GM23338 (cell line): ENCODE measurements at regions not wholly inside any gene's neighbourhood (a gene's known extent, or its start where the extent isn't known, plus 50 kb on each side); places are given as distances from the start of the nearest gene placed in this dataset.

Source experiments
- ATAC-seq: fragments of 200-7000 bp; cut with Tn5 transposase; 3 replicates; pipeline ENCODE4 v1.9.1; 2020
- DNase-seq: peaks from one replicate; pipeline ENCODE4 v3.0.0-alpha.2; 2015; ENCODE audit warnings: low spot score
- H2AFZ ChIP-seq: fragments of 200-600 bp; sonication (generic); 2 replicates; pipeline ENCODE4 v1.8.0; 2016; ENCODE audit warnings: antibody characterized with exemption, mild to moderate bottlenecking, moderate library complexity
- H3F3A ChIP-seq: fragments of 200-600 bp; sonication (generic); replicated peaks from 2 replicates; pipeline ENCODE4 v1.8.0; 2017; ENCODE audit warnings: antibody characterized with exemption, mixed run types, low read depth
- H3K27ac ChIP-seq: fragments of 200-600 bp; sonication (generic); 2 replicates; pipeline ENCODE4 v1.6.1; 2016; ENCODE audit warnings: low read depth
- H3K27me3 ChIP-seq: fragments of 200-600 bp; sonication (generic); 2 replicates; pipeline ENCODE4 v1.8.0; 2016; ENCODE audit warnings: mild to moderate bottlenecking, mixed run types, moderate library complexity; ENCODE audit not compliant: insufficient read depth
- H3K36me3 ChIP-seq: fragments of 200-600 bp; sonication (generic); 2 replicates; pipeline ENCODE4 v1.8.0; 2016; ENCODE audit warnings: mild to moderate bottlenecking; ENCODE audit not compliant: insufficient read depth
- H3K4me1 ChIP-seq: fragments of 200-600 bp; sonication (generic); 2 replicates; pipeline ENCODE4 v1.8.0; 2016; ENCODE audit warnings: mild to moderate bottlenecking, moderate library complexity; ENCODE audit not compliant: insufficient read depth
- H3K4me2 ChIP-seq: fragments of 200-600 bp; sonication (generic); 2 replicates; pipeline ENCODE4 v1.7.1; 2017; ENCODE audit warnings: mixed run types
- H3K4me3 ChIP-seq: fragments of 200-600 bp; sonication (generic); 2 replicates; pipeline ENCODE4 v1.6.1; 2016; ENCODE audit warnings: mixed run types
- H3K79me2 ChIP-seq: fragments of 200-600 bp; sonication (generic); replicated peaks from 2 replicates; pipeline ENCODE4 v1.8.0; 2017; ENCODE audit warnings: mild to moderate bottlenecking; ENCODE audit not compliant: insufficient read depth
- H3K9me2 ChIP-seq: fragments of 200-600 bp; sonication (generic); 2 replicates; pipeline ENCODE4 v1.8.0; 2017; ENCODE audit not compliant: insufficient read depth
- H4K20me1 ChIP-seq: fragments of 200-600 bp; sonication (generic); replicated peaks from 2 replicates; pipeline ENCODE4 v1.8.0; 2017; ENCODE audit warnings: mild to moderate bottlenecking; ENCODE audit not compliant: insufficient read depth
- H3K27ac Mint-ChIP-seq: 2 replicates; pipeline ENCODE4 v1.8.0; 2020; ENCODE audit warnings: inconsistent platforms, mild to moderate bottlenecking, moderate library complexity, mixed read lengths
- H3K27me3 Mint-ChIP-seq: 3 replicates; pipeline ENCODE4 v1.8.0; 2022; ENCODE audit warnings: low read depth, mild to moderate bottlenecking, moderate library complexity, mixed read lengths, inconsistent platforms; ENCODE audit not compliant: insufficient read depth, poor library complexity
- H3K36me3 Mint-ChIP-seq: 3 replicates; pipeline ENCODE4 v1.8.0; 2021; ENCODE audit warnings: low read depth, mild to moderate bottlenecking, inconsistent platforms, moderate library complexity, mixed read lengths
- H3K4me1 Mint-ChIP-seq: 3 replicates; pipeline ENCODE4 v1.8.0; 2020; ENCODE audit warnings: mild to moderate bottlenecking, inconsistent platforms, mixed read lengths
- H3K4me3 Mint-ChIP-seq: 3 replicates; pipeline ENCODE4 v1.8.0; 2021; ENCODE audit warnings: moderate library complexity, mild to moderate bottlenecking, inconsistent platforms, mixed read lengths
- H3K9me3 Mint-ChIP-seq: 3 replicates; pipeline ENCODE4 v1.8.0; 2020; ENCODE audit warnings: moderate library complexity, mild to moderate bottlenecking, inconsistent platforms, mixed read lengths
- CREB1 ChIP-seq: fragments of 250-450 bp; sonication (Bioruptor Pico); IDR thresholded peaks from 2 replicates; pipeline ENCODE4 v1.5.0; 2020; ENCODE audit warnings: low read depth, mild to moderate bottlenecking, moderate library complexity
- JUNB ChIP-seq: IDR thresholded peaks from one replicate; pipeline ENCODE4 v1.6.1; 2016; ENCODE audit warnings: antibody characterized with exemption; ENCODE audit not compliant: unreplicated experiment
- NANOG ChIP-seq: IDR thresholded peaks from 2 replicates; pipeline ENCODE4 v1.6.1; 2016; ENCODE audit warnings: antibody characterized with exemption, borderline replicate concordance
- REST ChIP-seq: IDR thresholded peaks from one replicate; pipeline ENCODE4 v1.6.1; 2018; ENCODE audit warnings: antibody characterized with exemption; ENCODE audit not compliant: unreplicated experiment
- STAT1 ChIP-seq: IDR thresholded peaks from one replicate; pipeline ENCODE4 v1.6.1; 2016; ENCODE audit warnings: antibody characterized with exemption; ENCODE audit not compliant: unreplicated experiment
- ZNF114 ChIP-seq: fragments of 250-450 bp; sonication (Bioruptor Pico); IDR thresholded peaks from 2 replicates; pipeline ENCODE4 v1.5.0; 2020; ENCODE audit warnings: mild to moderate bottlenecking, moderate library complexity
- TF ChIP-seq, protein P1 (sequence below), 2 experiments: fragments of 200-600 bp in 1 of 2; sonication (generic) in 1 of 2; conservative IDR thresholded peaks; 2 replicates each; pipeline versions ENCODE4 v1.5.1 to v1.6.1; 2016 to 2017; ENCODE audit warnings: antibody characterized with exemption in 2 of 2, low read depth in 2 of 2, mild to moderate bottlenecking in 2 of 2, moderate library complexity in 1 of 2
- TF ChIP-seq, protein P2 (sequence below): fragments of 250-450 bp; sonication (Bioruptor Pico); IDR thresholded peaks from 2 replicates; pipeline ENCODE4 v1.5.0; 2020; ENCODE audit warnings: mild to moderate bottlenecking, moderate library complexity

DNA sequence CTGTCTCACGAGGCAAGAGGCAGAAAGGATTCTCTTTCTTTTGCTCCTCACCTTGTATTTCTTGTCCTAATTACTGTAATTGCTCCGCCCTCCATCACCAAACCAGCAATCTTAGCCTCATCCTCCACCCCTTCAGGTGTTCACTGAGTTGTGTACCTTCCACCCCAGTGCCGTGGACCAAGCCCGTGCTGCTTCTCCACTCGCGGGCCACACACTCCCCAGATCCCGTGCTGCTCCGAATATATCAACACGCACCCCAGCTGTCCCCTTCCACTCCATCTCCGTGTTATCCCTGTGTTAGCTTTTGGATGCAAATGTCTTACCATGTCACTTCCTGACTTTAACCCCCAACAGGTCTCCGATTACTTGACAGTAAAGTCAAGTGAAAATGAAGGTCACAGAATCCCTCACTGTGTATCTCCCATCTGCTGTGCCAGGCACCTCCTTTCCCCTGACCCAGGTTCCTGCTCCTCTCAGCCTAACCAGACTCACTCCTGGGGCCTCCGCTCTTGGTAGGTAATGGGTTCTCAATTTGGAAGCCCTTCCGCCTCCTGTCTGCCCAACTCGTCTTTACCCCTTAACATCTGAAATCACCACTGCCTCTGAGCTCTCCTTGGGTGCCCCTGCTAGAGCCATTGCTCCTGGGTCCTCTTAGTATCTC lies 320.2 kb downstream of the MED10 start:
- TF ChIP-seq, protein P1, sequence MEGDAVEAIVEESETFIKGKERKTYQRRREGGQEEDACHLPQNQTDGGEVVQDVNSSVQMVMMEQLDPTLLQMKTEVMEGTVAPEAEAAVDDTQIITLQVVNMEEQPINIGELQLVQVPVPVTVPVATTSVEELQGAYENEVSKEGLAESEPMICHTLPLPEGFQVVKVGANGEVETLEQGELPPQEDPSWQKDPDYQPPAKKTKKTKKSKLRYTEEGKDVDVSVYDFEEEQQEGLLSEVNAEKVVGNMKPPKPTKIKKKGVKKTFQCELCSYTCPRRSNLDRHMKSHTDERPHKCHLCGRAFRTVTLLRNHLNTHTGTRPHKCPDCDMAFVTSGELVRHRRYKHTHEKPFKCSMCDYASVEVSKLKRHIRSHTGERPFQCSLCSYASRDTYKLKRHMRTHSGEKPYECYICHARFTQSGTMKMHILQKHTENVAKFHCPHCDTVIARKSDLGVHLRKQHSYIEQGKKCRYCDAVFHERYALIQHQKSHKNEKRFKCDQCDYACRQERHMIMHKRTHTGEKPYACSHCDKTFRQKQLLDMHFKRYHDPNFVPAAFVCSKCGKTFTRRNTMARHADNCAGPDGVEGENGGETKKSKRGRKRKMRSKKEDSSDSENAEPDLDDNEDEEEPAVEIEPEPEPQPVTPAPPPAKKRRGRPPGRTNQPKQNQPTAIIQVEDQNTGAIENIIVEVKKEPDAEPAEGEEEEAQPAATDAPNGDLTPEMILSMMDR (conservative IDR thresholded peaks at IDR 0.05; ENCODE audit: low read depth in 2 of 2), result no peak
- TF ChIP-seq REST, result no peak
- TF ChIP-seq STAT1, result no peak
- no peak for TF ChIP-seq CREB1 (CRISPR knock-in tag)
- TF ChIP-seq ZNF114 (CRISPR knock-in tag), result no peak
- H3K27me3 ChIP-seq, result no peaks in the 10 kb centered on the region
- no peaks in the 10 kb centered on the region for H3K36me3 Mint-ChIP-seq
- DNase-seq (no peak), ATAC-seq (no peak)
- H3K4me3 ChIP-seq, result no peak overlapping the region
- H3K9me2 ChIP-seq, result no peaks in the 10 kb centered on the region
- H3K4me2 ChIP-seq, result no peak overlapping the region
- no peaks in the 10 kb centered on the region for H3F3A ChIP-seq
- no peak overlapping the region for H3K27ac Mint-ChIP-seq
- no peaks in the 10 kb centered on the region for H3K4me1 Mint-ChIP-seq
- no peaks in the 10 kb centered on the region for H3K36me3 ChIP-seq
- peak overlapping the region; percentile 63; the same call in 1 of the 2 replicates for H2AFZ ChIP-seq
- H3K9me3 Mint-ChIP-seq, result peaks cover 3% of the 10 kb centered on the region; the same call in 1 of the 3 replicates
- H3K79me2 ChIP-seq, result no peaks in the 10 kb centered on the region
- H3K4me3 Mint-ChIP-seq, result no peak overlapping the region
- H3K27ac ChIP-seq, result no peak overlapping the region
- H3K27me3 Mint-ChIP-seq, result peaks cover 2% of the 10 kb centered on the region
- H4K20me1 ChIP-seq, result no peaks in the 10 kb centered on the region
- no peaks in the 10 kb centered on the region; the same call in 1 of the 2 replicates for H3K4me1 ChIP-seq

- no peak overlapping the region for H2AFZ ChIP-seq
- H3K4me1 Mint-ChIP-seq, result no peaks in the 10 kb centered on the region
- H3K4me1 ChIP-seq, result no peaks in the 10 kb centered on the region; the same call in 1 of the 2 replicates
- no peaks in the 10 kb centered on the region for H3K27me3 ChIP-seq
- peaks cover 2% of the 10 kb centered on the region for H3K27me3 Mint-ChIP-seq
- H3K27ac Mint-ChIP-seq, result no peak overlapping the region
- H3K4me3 ChIP-seq, result no peak overlapping the region
- H3F3A ChIP-seq, result no peaks in the 10 kb centered on the region
- H3K36me3 Mint-ChIP-seq, result no peaks in the 10 kb centered on the region
- H3K9me3 Mint-ChIP-seq, result no peaks in the 10 kb centered on the region
- no peak overlapping the region for H3K27ac ChIP-seq
- H3K4me3 Mint-ChIP-seq, result no peak overlapping the region
- H3K9me2 ChIP-seq, result no peaks in the 10 kb centered on the region; the same call in 1 of the 2 replicates
- no peak for DNase-seq
- no peak overlapping the region for H3K4me2 ChIP-seq
- H3K36me3 ChIP-seq, result no peaks in the 10 kb centered on the region
- H4K20me1 ChIP-seq, result no peaks in the 10 kb centered on the region
- H3K79me2 ChIP-seq, result no peaks in the 10 kb centered on the region
- no peak for ATAC-seq
- no peak for TF ChIP-seq NANOG
- TF ChIP-seq, protein P2, sequence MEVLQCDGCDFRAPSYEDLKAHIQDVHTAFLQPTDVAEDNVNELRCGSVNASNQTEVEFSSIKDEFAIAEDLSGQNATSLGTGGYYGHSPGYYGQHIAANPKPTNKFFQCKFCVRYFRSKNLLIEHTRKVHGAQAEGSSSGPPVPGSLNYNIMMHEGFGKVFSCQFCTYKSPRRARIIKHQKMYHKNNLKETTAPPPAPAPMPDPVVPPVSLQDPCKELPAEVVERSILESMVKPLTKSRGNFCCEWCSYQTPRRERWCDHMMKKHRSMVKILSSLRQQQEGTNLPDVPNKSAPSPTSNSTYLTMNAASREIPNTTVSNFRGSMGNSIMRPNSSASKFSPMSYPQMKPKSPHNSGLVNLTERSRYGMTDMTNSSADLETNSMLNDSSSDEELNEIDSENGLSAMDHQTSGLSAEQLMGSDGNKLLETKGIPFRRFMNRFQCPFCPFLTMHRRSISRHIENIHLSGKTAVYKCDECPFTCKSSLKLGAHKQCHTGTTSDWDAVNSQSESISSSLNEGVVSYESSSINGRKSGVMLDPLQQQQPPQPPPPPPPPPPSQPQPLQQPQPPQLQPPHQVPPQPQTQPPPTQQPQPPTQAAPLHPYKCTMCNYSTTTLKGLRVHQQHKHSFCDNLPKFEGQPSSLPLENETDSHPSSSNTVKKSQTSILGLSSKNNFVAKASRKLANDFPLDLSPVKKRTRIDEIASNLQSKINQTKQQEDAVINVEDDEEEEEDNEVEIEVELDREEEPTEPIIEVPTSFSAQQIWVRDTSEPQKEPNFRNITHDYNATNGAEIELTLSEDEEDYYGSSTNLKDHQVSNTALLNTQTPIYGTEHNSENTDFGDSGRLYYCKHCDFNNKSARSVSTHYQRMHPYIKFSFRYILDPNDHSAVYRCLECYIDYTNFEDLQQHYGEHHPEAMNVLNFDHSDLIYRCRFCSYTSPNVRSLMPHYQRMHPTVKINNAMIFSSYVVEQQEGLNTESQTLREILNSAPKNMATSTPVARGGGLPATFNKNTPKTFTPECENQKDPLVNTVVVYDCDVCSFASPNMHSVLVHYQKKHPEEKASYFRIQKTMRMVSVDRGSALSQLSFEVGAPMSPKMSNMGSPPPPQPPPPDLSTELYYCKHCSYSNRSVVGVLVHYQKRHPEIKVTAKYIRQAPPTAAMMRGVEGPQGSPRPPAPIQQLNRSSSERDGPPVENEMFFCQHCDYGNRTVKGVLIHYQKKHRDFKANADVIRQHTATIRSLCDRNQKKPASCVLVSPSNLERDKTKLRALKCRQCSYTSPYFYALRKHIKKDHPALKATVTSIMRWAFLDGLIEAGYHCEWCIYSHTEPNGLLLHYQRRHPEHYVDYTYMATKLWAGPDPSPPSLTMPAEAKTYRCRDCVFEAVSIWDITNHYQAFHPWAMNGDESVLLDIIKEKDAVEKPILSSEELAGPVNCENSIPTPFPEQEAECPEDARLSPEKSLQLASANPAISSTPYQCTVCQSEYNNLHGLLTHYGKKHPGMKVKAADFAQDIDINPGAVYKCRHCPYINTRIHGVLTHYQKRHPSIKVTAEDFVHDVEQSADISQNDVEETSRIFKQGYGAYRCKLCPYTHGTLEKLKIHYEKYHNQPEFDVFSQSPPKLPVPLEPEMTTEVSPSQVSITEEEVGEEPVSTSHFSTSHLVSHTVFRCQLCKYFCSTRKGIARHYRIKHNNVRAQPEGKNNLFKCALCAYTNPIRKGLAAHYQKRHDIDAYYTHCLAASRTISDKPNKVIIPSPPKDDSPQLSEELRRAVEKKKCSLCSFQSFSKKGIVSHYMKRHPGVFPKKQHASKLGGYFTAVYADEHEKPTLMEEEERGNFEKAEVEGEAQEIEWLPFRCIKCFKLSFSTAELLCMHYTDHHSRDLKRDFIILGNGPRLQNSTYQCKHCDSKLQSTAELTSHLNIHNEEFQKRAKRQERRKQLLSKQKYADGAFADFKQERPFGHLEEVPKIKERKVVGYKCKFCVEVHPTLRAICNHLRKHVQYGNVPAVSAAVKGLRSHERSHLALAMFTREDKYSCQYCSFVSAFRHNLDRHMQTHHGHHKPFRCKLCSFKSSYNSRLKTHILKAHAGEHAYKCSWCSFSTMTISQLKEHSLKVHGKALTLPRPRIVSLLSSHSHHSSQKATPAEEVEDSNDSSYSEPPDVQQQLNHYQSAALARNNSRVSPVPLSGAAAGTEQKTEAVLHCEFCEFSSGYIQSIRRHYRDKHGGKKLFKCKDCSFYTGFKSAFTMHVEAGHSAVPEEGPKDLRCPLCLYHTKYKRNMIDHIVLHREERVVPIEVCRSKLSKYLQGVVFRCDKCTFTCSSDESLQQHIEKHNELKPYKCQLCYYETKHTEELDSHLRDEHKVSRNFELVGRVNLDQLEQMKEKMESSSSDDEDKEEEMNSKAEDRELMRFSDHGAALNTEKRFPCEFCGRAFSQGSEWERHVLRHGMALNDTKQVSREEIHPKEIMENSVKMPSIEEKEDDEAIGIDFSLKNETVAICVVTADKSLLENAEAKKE (CRISPR knock-in tag), result no peak
- TF ChIP-seq JUNB, result no peak
These were observed 322.1 kb downstream of the MED10 start for GRCh38 chr5:6056280-6056679.
